ENCODE measurements at regions not wholly inside any gene's neighbourhood (a gene's known extent, or its start where the extent isn't known, plus 50 kb on each side); places are given as distances from the start of the nearest gene placed in this dataset.
"Not testable (repeated sequence)": the region's sequence is repeated elsewhere in the genome, so short reads cannot be mapped to it uniquely, and the experiment has no call there.

- DNase-seq (ENCODE audit: low spot score): no peak
These were observed 522.0 kb upstream of the KLHL1 start for GRCh38 chr13:70630247-70630646.

GRCh38 chr13:70623239-70623638, 515.0 kb upstream of the KLHL1 start:
- no peak for DNase-seq (ENCODE audit: low spot score)

GRCh38 chr13:70622796-70623195, 514.5 kb upstream of the KLHL1 start:
- no peak for DNase-seq (ENCODE audit: low spot score)

GRCh38 chr13:70619936-70620335, 511.7 kb upstream of the KLHL1 start:
- DNase-seq (ENCODE audit: low spot score): no peak

DNA sequence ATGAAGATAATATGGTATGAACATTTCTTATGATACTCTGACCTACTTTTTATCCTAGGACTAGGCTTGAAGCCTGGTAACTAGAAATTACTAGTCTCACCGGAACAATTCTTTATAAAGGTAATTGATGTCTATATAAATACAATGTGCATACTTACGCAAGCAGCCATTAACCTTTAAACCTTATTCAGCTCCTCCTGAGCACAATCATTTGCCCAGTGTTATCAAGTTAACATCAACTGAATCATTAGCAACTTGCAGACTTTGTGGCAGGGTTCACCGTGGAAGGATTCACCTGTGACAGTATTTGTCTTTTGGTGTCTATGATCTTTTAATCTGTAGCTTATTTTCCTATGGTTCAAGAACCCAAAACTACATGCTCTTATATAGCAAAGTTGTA, 508.6 kb upstream of the KLHL1 start:
- no peak for DNase-seq (ENCODE audit: low spot score)

GRCh38 chr13:70613295-70613694, 505.0 kb upstream of the KLHL1 start:
- no peak for DNase-seq (ENCODE audit: low spot score)

DNA sequence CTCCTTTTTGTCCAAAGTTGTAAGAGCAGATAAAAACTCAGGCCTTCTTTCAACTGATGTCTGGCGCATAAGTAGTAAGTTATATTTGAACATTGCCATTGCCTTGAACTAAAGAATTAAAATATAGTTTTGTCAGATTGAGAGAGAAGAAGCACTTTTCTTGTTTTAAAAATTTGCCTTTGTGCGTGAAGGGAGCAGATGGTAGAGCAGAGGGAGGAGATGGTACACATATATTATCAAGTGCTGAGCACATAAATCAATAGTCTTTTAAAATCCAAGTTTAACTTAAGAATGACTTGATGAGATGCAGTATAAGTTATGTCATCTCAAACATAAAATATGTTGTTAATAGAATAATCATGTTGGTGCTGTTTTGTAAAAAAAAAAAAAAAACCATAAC, 504.6 kb upstream of the KLHL1 start:
- no peak for DNase-seq (ENCODE audit: low spot score)

- DNase-seq (ENCODE audit: low spot score): no peak
These were observed 496.2 kb upstream of the KLHL1 start for GRCh38 chr13:70604448-70604847.

DNA sequence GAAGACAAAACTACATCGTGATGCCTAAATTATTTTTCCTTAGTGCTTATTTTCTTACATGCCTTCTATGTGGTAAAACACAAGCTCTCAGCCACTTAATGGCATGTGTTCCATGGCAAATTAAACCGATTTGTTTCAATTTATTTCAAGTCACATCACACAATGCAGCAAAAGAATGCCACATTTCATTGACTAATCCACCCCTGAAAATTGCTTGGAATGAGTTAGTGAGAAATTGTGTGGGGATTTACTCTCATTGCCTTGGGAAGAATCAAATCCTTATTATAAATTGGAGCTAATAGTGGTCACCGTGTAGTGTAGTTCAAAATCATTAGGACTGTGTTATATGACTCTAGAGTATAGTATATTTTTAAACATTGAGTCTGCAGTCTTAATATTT, 485.5 kb upstream of the KLHL1 start:
- no peak for DNase-seq (ENCODE audit: low spot score)

DNA sequence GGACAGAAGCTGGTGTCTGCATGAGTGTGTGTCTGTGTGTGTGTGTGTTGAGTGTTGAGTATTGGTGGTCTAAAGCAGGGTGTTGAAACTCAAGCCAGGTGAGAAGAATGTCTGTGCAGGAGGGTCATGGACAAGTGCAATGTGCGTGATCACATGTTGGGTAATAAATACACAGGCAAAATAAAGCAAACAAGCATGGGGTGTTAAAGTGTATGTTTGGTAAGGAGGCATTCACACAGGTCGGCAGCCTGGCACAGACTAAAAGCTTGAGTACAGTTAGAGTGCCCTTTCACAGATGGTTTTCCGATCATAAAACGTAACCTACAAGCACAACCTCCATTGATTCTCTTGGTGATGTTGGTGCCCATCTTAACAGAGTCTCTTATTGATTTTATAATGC, 476.9 kb upstream of the KLHL1 start:
- no peak for DNase-seq (ENCODE audit: low spot score)

- DNase-seq (ENCODE audit: low spot score): no peak
These were observed 472.6 kb upstream of the KLHL1 start for GRCh38 chr13:70580825-70581224.

DNA sequence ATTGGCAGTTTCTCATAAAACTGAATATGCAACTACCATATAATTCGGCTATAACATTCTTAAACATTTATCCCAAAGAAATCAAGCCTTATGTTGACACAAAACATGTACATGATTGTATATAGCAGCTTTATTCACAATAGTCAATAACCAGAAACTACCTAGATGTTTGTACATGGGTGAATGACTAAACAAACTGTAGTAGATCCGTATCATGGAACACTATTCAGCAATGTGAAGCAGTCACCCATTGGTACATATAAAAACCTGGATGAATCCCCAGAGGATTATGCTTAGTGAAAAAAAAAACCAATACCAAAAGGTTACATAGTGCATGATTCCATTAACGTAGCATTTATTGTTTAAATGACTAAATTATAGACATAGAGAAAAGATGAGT, 471.7 kb upstream of the KLHL1 start:
- DNase-seq (ENCODE audit: low spot score): no peak

GRCh38 chr13:70571221-70571620, 463.0 kb upstream of the KLHL1 start:
- DNase-seq (ENCODE audit: low spot score): no peak

DNA sequence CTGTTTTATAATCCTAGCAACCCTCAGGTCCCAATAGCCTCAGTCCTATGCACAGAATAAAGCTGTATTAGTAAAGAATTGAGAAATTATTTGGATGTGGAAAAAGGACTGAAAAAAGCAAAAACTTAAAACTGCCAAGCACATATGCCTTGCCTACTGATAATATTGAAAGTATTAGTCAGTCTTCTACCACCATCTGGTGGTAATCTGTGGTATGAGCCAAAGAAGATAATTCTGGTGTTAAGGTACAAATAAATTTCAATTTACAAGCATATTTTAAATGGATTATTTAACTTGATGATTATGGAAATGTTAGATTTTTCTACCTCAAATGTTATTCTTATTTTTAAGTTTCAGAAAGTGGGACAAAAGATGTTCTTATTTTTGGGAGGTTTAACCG, 460.3 kb upstream of the KLHL1 start:
- peak; percentile 6 for DNase-seq (ENCODE audit: low spot score)

GRCh38 chr13:70544706-70545105, 436.5 kb upstream of the KLHL1 start:
- DNase-seq (ENCODE audit: low spot score): no peak

- DNase-seq (ENCODE audit: low spot score): no peak
These were observed 433.2 kb upstream of the KLHL1 start for GRCh38 chr13:70541451-70541850.

DNA sequence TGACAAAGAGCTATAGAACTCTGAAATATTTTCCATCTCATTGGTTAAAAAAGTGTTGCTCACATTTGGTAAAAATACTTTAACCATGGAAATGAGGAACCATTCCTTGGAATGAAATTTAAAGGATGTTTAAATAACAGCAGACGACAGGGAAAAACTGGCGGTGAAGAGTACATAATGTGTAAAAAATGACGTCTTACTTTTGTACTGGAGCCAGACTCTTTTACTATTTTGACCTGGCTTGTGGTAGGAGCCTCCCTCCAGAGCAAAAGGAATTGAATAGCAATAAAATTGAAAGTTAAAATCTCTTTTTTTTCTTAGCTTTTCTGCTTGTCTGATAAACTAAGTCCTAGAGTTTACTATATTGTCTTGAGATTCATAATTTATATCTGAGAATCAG, 426.2 kb upstream of the KLHL1 start:
- no peak for DNase-seq (ENCODE audit: low spot score)

- no peak for DNase-seq (ENCODE audit: low spot score)
These were observed 421.4 kb upstream of the KLHL1 start for GRCh38 chr13:70529652-70530051.

GRCh38 chr13:70527599-70527998, 419.3 kb upstream of the KLHL1 start:
- no peak for DNase-seq (ENCODE audit: low spot score)

DNA sequence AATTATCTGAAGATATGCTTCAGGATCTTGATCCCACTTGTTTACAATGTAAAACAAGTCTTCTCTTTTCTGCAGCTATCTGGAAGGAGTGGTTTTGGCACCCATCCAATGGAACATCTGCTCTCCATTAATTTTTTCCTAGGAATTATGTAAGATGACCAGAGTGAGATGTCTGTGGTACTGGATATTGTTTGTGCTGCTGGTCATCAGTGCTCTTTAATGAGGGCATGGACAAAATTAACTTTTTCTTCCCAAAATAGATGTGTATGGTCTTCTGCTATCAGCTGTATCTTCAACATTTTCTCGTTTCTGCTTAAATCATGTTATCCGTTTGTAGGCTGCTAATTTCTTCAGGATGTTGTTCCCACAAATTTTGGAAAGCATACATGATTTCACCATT, 415.4 kb upstream of the KLHL1 start:
- DNase-seq (ENCODE audit: low spot score): no peak

- no peak for DNase-seq (ENCODE audit: low spot score)
These were observed 412.2 kb upstream of the KLHL1 start for GRCh38 chr13:70520275-70521036.

- DNase-seq (ENCODE audit: low spot score): no peak
These were observed 409.8 kb upstream of the KLHL1 start for GRCh38 chr13:70518081-70518480.

DNA sequence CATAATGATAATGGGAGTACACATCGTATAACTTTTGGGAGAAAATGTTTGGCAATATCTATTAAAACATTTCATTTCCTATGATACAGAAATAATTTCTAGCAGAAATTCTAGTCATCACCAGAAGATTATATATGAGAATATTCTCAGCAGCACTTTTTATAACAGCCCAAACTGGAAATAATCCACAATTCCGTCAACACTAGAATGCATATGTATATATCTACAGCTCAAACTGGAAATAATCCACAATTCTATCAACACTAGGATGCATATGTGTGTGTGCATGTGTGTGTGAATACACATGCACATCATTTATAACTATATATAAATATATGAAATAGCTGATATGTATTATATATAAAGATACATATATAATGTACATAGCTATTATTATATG, 408.0 kb upstream of the KLHL1 start:
- DNase-seq (ENCODE audit: low spot score): no peak

- DNase-seq (ENCODE audit: low spot score): not testable (repeated sequence)
These were observed 403.7 kb upstream of the KLHL1 start for GRCh38 chr13:70511861-70512417.
